ENCODE measurements at regions not wholly inside any gene's neighbourhood (a gene's known extent, or its start where the extent isn't known, plus 50 kb on each side); places are given as distances from the start of the nearest gene placed in this dataset.
"Not testable (repeated sequence)": the region's sequence is repeated elsewhere in the genome, so short reads cannot be mapped to it uniquely, and the experiment has no call there.

DNA sequence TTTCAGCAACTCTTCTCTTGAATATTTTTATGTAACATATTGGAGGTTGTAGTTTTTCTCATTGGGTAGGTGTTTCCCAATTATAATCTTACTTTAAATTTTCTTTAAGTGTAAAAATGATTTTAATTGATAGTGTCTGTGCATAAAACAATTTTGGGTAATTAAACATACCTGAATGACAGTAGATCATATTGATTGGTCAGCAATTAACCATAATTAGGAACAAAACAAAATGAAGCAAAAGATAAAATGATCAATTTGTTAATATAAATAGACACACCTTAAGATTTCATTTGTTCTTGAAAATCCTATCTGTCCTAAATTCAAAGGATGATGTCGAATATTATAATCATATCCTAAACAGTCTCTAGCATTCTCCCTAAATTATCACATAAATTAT lies 468.3 kb downstream of the PDZRN4 start:
- no peak for DNase-seq

DNA sequence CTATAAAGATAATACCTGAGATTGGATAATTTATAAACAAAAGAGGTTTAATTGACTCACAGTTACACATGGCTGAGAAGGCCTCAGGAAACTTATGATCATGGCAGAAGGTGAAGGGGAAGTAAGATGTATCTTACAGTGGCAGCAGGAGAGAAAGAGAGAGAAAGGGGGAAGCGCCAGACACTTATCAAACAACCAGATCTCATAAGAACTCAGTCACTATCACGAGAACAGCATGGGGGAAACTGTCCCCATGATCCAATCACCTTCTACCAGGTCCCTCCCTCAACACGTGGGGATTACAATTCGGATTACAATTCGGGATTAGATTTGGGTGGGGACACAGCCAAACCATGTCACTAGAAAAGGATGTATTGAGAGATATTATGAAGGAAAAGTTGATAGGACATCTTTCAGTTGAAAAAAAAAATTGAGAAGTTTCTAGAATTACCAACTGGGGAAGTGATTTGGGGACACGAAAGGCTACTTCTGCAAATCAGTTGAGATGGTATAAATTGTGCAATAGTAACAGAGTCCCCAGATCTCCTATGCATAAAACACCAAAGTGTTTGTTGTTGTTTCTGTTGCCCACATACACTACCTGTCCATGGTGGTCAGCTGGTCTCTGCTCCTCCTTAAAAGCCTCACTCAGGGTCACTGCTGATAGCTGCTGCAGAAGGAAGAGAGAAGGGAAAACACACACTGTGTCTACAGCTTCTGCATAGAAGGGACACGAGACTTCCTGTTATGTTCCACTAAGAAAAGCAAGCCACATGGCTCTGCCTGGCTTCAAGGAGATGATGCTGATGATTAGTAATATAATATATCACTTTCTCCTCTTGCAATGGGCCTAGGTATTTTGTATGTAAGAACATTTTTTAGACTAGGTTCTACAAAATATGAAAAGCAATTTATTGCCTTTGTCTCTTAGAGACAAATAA lies 465.5 kb downstream of the PDZRN4 start:
- peak; percentile 79 for DNase-seq

DNA sequence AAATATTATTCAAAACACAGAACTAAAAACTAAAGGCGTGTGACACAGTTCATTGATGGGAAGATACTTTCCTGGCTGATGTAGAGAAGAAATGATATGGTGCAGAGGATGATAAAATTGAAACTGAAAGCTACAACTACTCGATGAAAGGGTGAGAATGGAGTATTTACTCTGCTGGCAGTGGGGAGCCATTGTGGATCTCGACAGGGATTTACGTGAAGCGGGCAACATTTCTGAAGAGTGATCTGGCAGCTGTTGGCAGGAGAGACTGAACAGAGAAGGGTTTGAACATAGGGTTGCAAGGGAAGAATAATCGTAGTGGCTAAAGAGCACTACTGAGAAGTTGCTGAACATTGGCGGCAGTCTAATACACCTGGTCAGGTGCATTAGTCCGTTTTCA lies 464.9 kb downstream of the PDZRN4 start:
- DNase-seq = peak; percentile 31

DNA sequence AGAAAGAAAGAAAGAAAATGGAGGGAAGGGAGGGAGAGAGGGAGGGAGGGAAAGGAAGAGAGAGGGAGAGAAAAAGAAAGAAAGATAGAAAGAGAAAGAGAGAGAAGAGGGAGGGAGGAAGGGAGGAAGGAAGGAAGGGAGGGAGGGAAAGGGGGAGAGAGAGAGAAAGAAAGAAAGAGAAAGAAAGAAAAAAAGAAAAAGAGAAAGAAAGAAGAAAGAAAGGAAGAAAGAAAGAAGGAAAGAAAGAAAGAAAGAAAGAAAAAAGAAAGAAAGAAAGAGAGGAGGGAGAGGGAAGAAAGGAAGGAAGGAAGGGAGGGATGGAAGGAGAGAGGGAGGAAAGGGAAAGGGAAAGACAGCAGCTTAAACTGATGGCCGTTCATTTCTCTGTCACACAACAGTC lies 457.5 kb downstream of the PDZRN4 start:
- DNase-seq = no peak

DNA sequence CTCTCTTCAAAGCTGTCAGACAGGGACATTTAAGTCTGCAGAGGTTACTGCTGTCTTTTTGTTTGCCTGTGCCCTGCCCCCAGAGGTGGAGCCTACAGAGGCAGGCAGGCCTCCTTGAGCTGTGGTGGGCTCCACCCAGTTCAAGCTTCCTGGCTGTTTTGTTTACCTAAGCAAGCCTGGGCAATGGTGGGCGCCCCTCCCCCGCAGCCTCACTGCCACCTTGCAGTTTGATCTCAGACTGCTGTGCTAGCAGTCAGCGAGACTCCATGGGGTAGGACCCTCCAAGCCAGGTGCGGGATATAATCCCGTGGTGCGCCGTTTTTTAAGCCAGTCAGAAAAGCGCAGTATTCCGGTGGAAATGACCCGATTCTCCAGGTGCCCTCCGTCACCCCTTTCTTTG lies 454.7 kb downstream of the PDZRN4 start:
- DNase-seq = not testable (repeated sequence)

DNA sequence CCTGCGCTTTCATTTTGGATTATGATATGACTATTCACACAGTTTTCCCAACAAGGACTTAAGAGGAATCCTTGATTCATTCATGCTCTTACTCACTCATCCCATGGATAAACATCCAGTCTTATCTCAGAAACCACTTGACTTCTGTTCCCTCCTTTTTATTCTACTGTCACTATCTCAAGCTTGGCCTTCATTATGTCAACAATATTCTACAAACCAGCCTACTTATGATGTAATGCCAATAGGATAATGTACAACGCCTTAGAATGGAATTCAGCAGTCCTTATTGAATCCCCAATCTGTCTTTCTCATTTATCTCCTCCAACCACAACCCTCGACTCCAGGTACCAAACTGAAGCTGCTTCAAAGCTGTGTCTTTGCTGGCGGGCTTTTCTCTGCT lies 448.5 kb downstream of the PDZRN4 start:
- peak; percentile 36 for DNase-seq

DNA sequence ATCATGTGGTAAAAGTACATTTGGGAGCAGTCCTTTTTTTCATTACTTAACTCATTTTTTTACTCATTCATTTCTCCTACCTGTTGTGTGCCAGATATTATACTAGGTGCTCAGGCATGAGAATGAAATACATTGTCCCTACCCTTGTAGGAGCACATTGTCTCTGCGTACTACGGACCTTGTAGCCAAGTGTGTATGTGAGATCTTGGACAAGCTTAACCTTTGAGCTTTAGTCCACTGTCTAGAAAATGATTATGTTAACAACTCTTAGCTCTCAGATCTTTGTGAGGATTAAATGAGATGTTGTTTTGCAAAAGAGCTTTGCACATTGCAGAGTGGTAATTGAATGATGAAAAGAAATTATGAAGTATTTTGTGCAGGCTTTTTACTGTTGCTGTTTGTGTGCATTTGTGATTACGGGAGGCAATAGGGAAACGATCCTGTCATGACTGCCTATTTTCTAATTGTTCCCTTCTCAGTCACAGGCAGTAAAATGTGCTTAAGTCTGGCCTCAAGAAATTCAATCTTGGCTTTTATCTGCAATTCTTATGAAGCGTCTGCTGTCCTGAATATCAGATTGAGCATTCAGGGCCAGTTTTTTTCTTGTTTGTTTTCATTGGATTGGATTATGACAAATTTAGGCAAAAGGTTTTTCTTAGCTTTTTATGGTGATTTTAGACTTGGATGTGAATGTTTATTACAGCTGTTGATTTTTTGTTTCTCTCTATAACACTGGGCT lies 447.7 kb downstream of the PDZRN4 start:
- DNase-seq = no peak

DNA sequence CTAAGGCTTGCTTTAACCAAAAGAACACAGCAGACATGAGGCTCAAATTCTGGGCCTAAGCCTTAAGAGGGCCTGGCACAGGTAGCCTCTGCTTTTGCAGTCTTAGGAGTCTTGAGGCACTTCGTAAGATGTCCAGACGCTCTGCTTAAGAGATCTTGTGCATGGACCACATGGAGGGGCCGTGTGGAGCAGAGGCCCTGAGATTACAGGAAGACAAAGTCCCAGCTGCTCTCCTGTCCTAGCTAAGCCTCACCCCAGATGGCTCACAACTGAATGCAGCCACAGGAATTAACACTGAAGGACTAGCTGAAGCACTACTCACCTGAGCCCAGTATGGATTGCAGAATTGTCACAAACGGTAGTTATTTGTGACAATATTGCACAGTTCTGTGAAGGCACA lies 446.0 kb downstream of the PDZRN4 start:
- DNase-seq = no peak

DNA sequence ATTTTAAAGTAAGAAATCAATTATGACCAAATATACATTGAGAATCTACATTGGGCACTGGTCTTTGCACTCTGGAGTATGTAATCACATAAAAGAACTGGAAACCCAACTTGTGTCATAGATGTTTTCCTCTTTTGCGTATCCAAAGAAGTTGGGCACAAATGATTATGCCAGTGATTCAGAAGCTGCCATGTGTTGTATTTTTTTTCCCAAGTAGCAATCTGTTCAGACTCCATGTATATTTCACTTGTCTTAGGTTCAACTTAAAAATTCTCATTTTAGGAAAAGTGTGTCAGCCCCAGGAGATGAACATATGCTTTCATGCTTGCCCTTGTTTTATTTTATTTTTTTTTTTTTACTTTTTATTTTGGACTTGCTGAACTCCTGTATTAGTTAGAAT lies 441.5 kb downstream of the PDZRN4 start:
- no peak for DNase-seq

DNA sequence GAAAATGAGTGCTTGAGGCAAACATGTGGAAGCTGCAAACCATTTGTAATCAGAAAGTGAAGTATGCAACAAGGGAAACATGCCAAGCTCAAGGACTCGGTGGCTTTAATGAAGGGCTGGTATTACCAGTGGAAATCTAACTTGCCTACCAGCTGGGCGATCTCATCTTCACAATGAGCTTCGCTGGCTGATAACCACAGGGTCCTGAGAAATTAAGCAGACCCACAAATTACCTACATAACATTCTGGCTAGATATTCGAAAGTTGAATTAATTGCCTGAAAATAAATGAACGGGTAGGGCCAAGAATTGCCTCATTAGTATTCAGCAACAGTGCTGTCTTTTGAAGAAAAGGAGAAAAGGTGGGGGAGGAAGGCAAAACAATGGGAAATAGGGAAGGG lies 439.4 kb downstream of the PDZRN4 start:
- DNase-seq = no peak

DNA sequence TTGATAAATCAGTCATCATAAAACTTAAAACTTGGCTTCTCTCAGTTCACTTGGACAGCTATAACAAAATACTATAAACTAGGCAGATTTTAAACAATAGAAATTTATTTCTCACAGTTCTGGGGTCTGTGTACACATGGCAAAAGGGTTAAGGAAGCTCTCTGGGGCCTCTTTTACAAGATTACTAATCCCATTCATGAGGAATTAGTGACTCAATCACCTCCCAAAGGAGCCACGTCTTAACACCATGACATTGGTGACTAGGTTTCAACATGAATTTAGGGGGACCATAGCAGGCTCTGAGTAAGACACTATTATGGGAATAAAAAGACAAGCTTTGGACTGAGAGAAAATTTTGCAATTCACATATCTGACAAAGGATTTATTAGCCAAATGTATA lies 436.5 kb downstream of the PDZRN4 start:
- no peak for DNase-seq

Measured in OCI-M1 (cell line).